ENCODE measurements at regions not wholly inside any gene's neighbourhood (a gene's known extent, or its start where the extent isn't known, plus 50 kb on each side); places are given as distances from the start of the nearest gene placed in this dataset.

- Mint-ChIP-seq H3K27me3 (ENCODE audit: low read depth in 3 of 3) (peaks cover 0 to 6% (median 3%) of the 10 kb centered on the region in 3 donors), H3K9me3 (peaks cover 2 to 6% (median 5%) of the 10 kb centered on the region in 7 donors), H3K36me3 (no peaks in the 10 kb centered on the region), H3K4me1 (no peaks in the 10 kb centered on the region), H3K27ac (no peak overlapping the region), H3K4me3 (no peak overlapping the region)
- Histone ChIP-seq H3K79me2 (ENCODE audit: insufficient read depth, low read length) (no peaks in the 10 kb centered on the region), H3K36me3 (replicated peaks in 1 of 2; ENCODE audit: control insufficient read depth in 1 of 2, insufficient read depth in 2 of 2, low read length in 2 of 2) (no peaks in the 10 kb centered on the region), H3K4me3 (replicated peaks in 1 of 3; ENCODE audit: low read depth in 2 of 3, low read length in 3 of 3) (no peak overlapping the region), H2AFZ (ENCODE audit: insufficient read depth, low read depth, low read length, poor library complexity, severe bottlenecking) (no peak overlapping the region), H3K27me3 (ENCODE audit: control insufficient read depth in 2 of 2, insufficient read depth in 2 of 2, low read length in 2 of 2) (peaks cover 6% of the 10 kb centered on the region in 2 donors), H4K20me1 (ENCODE audit: insufficient read depth, low read length) (no peaks in the 10 kb centered on the region), H3K27ac (ENCODE audit: low read depth in 1 of 2, low read length in 2 of 2) (no peak overlapping the region), H3K4me2 (replicated peaks; ENCODE audit: extremely low read depth, low read length, poor library complexity, severe bottlenecking) (no peak overlapping the region), H3K4me1 (ENCODE audit: control insufficient read depth in 1 of 2, insufficient read depth in 2 of 2, low read length in 2 of 2) (no peaks in the 10 kb centered on the region), H3K9me3 (replicated peaks in 1 of 2; ENCODE audit: control insufficient read depth in 1 of 2, insufficient read depth in 1 of 2, low read length in 2 of 2) (no peaks in the 10 kb centered on the region), H3K9ac (ENCODE audit: insufficient read depth, low read length, poor library complexity, severe bottlenecking) (no peak overlapping the region)
- TF ChIP-seq CTCF (IDR thresholded peaks at IDR 0.05) = no peak
- no peak for DNase-seq
- intact Hi-C loops (cut with micrococcal nuclease) = no loop called here
- WGBS (ENCODE audit: insufficient coverage) = no CpG with 5 or more reads among the region's 9 CpGs
Observed at GRCh38 chr14:53570411-53571387, 385.9 kb downstream of the BMP4 start.

- Mint-ChIP-seq H3K27ac (no peak overlapping the region), H3K4me3 (no peak overlapping the region), H3K27me3 (ENCODE audit: low read depth in 3 of 3) (peaks cover 0 to 6% (median 3%) of the 10 kb centered on the region in 3 donors), H3K9me3 (peaks cover 2 to 6% (median 5%) of the 10 kb centered on the region in 7 donors), H3K36me3 (no peaks in the 10 kb centered on the region), H3K4me1 (no peaks in the 10 kb centered on the region)
- Histone ChIP-seq H2AFZ (ENCODE audit: insufficient read depth, low read depth, low read length, poor library complexity, severe bottlenecking) (no peak overlapping the region), H3K36me3 (replicated peaks in 1 of 2; ENCODE audit: control insufficient read depth in 1 of 2, insufficient read depth in 2 of 2, low read length in 2 of 2) (no peaks in the 10 kb centered on the region), H3K27me3 (ENCODE audit: control insufficient read depth in 2 of 2, insufficient read depth in 2 of 2, low read length in 2 of 2) (peaks cover 6% of the 10 kb centered on the region in 2 donors), H3K9ac (ENCODE audit: insufficient read depth, low read length, poor library complexity, severe bottlenecking) (no peak overlapping the region), H3K27ac (ENCODE audit: low read depth in 1 of 2, low read length in 2 of 2) (no peak overlapping the region), H3K79me2 (ENCODE audit: insufficient read depth, low read length) (no peaks in the 10 kb centered on the region), H3K4me1 (ENCODE audit: control insufficient read depth in 1 of 2, insufficient read depth in 2 of 2, low read length in 2 of 2) (no peaks in the 10 kb centered on the region), H3K4me2 (replicated peaks; ENCODE audit: extremely low read depth, low read length, poor library complexity, severe bottlenecking) (no peak overlapping the region), H3K9me3 (replicated peaks in 1 of 2; ENCODE audit: control insufficient read depth in 1 of 2, insufficient read depth in 1 of 2, low read length in 2 of 2) (no peaks in the 10 kb centered on the region), H4K20me1 (ENCODE audit: insufficient read depth, low read length) (no peaks in the 10 kb centered on the region), H3K4me3 (replicated peaks in 1 of 3; ENCODE audit: low read depth in 2 of 3, low read length in 3 of 3) (no peak overlapping the region)
- no peak for TF ChIP-seq CTCF (IDR thresholded peaks at IDR 0.05)
- intact Hi-C loops (cut with micrococcal nuclease) = no loop called here
- WGBS (ENCODE audit: insufficient coverage) = no CpG with 5 or more reads among the region's 2 CpGs
- no peak for DNase-seq
Observed at GRCh38 chr14:53569446-53569845, 387.2 kb downstream of the BMP4 start.

Data from CD14-positive monocyte (primary cell).